Uterus (tissue), 3 donors: ENCODE measurements at regions not wholly inside any gene's neighbourhood (a gene's known extent, or its start where the extent isn't known, plus 50 kb on each side); places are given as distances from the start of the nearest gene placed in this dataset.

Source experiments
- DNase-seq, 2 donors: peaks; one replicate each; pipeline ENCODE4 v3.0.0-alpha.2; 2019 to 2020
- H3K27ac ChIP-seq, 2 donors: fragments of 200-600 bp; sonication (generic); 1 replicate in 1 of 2; 2 replicates in 1 of 2; pipeline ENCODE4 v1.5.1; 2016 to 2018
- H3K27me3 ChIP-seq, 2 donors: fragments of 200-600 bp; sonication (generic); one replicate each; pipeline ENCODE4 v1.5.1; 2018 to 2019; ENCODE audit warnings: control low read depth in 1 of 2
- H3K36me3 ChIP-seq, 2 donors: fragments of 200-600 bp; sonication (generic); one replicate each; pipeline ENCODE4 v1.5.1; 2019; ENCODE audit warnings: control low read depth in 1 of 2
- H3K4me1 ChIP-seq, 2 donors: fragments of 200-600 bp; sonication (generic); one replicate each; pipeline ENCODE4 v1.5.1; 2018 to 2019; ENCODE audit warnings: control low read depth in 1 of 2
- H3K4me3 ChIP-seq, 2 donors: fragments of 200-600 bp; sonication (generic); 1 replicate in 1 of 2; 2 replicates in 1 of 2; pipeline ENCODE4 v1.5.1; 2018 to 2019; ENCODE audit warnings: mild to moderate bottlenecking in 1 of 2
- H3K9me3 ChIP-seq, 2 donors: fragments of 200-600 bp; sonication (generic); one replicate each; pipeline ENCODE4 v1.5.1; 2019; ENCODE audit warnings: control low read depth in 1 of 2
- CTCF ChIP-seq, 4 experiments: fragments of 200-600 bp in 2 of 4; fragments of 450-650 bp in 2 of 4; sonication (generic) in 2 of 4; IDR thresholded peaks; one replicate each; pipeline ENCODE4 v1.5.1; 2016 to 2019; ENCODE audit warnings: antibody characterized with exemption in 4 of 4, mild to moderate bottlenecking in 2 of 4, moderate library complexity in 1 of 4
- POLR2A ChIP-seq, 2 donors: fragments of 450-650 bp; IDR thresholded peaks; one replicate each; pipeline ENCODE4 v1.6.1; 2016; ENCODE audit warnings: antibody characterized with exemption in 2 of 2, mild to moderate bottlenecking in 1 of 2, moderate library complexity in 1 of 2
- intact Hi-C: fragments of 100-400 bp; cut with DNase I; formaldehyde crosslinking; loops from one replicate; pipeline ENCODE4 v1.15.1; 2023; ENCODE audit warnings: low total_unique reads
- donor health status: DM: yes; HTN: yes; CAD: no.

DNA sequence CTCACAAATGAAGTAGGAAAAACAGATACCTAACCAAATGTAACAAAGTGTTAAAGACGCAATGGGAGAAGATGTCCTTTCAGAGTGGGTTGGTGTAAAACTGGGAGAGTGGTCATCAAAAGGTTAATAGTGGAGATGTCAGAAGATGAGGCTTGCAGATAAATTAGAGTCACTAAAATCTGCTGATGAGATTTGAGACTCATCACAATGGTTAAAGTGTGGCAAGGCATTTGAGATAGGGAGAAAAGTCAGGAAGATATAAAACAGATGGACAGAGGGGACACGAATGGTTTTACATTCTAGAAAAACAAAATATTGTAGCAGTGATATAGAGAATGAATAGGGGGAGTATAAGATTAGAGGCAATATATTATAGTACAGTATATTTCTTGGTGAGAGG lies 406.0 kb upstream of the SEMA6A start:
- DNase-seq: no peak
- H3K27ac ChIP-seq: no peak overlapping the region
- H3K27me3 ChIP-seq: no peaks in the 10 kb centered on the region
- no peaks in the 10 kb centered on the region for H3K36me3 ChIP-seq
- no peak overlapping the region for H3K4me3 ChIP-seq
- no peaks in the 10 kb centered on the region for H3K9me3 ChIP-seq
- no peak for TF ChIP-seq CTCF (IDR thresholded peaks at IDR 0.05)
- TF ChIP-seq POLR2A (IDR thresholded peaks at IDR 0.05): no peak
- intact Hi-C loops: no loop called here
- H3K4me1 ChIP-seq: no peaks in the 10 kb centered on the region

GRCh38 chr5:116976767-116977166 lies 402.1 kb upstream of the SEMA6A start:
- intact Hi-C loops: no loop called here
- H3K9me3 ChIP-seq: no peaks in the 10 kb centered on the region
- H3K27me3 ChIP-seq: no peaks in the 10 kb centered on the region
- H3K4me3 ChIP-seq: no peak overlapping the region
- H3K4me1 ChIP-seq: no peaks in the 10 kb centered on the region
- no peak for TF ChIP-seq POLR2A (IDR thresholded peaks at IDR 0.05)
- TF ChIP-seq CTCF (IDR thresholded peaks at IDR 0.05): no peak
- H3K36me3 ChIP-seq: no peaks in the 10 kb centered on the region
- H3K27ac ChIP-seq: no peak overlapping the region
- DNase-seq: no peak

GRCh38 chr5:116971131-116971530 lies 396.5 kb upstream of the SEMA6A start:
- Histone ChIP-seq H3K27me3 (no peaks in the 10 kb centered on the region), H3K9me3 (no peaks in the 10 kb centered on the region), H3K4me3 (no peak overlapping the region), H3K36me3 (no peaks in the 10 kb centered on the region), H3K27ac (no peak overlapping the region), H3K4me1 (no peaks in the 10 kb centered on the region)
- intact Hi-C loops: no loop called here
- TF ChIP-seq POLR2A (IDR thresholded peaks at IDR 0.05): no peak
- TF ChIP-seq CTCF (IDR thresholded peaks at IDR 0.05): no peak
- DNase-seq: no peak

DNA sequence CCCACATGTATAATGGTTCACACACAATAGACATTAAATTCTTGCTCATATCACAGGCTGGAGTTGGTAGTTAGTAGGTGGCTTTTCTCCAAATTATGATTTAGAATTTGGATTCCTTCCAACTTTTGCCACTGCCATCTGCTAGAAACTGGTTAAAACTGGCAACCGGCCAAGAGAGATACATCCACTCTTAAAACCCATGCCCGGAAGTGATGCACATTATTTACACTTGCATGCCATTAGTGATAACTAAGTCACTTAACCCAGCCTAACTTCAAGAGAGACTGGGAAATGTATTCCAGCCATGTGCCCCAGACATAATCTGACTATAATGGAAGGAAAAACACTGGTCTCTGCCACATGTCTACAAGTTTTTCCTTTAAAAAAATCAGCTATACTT lies 395.7 kb upstream of the SEMA6A start:
- intact Hi-C loops: no loop called here
- no peak for TF ChIP-seq POLR2A (IDR thresholded peaks at IDR 0.05)
- TF ChIP-seq CTCF (IDR thresholded peaks at IDR 0.05): no peak

GRCh38 chr5:116964438-116964837 lies 389.8 kb upstream of the SEMA6A start:
- Histone ChIP-seq H3K36me3 (no peaks in the 10 kb centered on the region), H3K27ac (no peak overlapping the region), H3K27me3 (no peaks in the 10 kb centered on the region), H3K4me3 (no peak overlapping the region), H3K9me3 (no peaks in the 10 kb centered on the region), H3K4me1 (no peaks in the 10 kb centered on the region)
- no peak for DNase-seq
- intact Hi-C loops: no loop called here
- TF ChIP-seq CTCF (IDR thresholded peaks at IDR 0.05): no peak
- no peak for TF ChIP-seq POLR2A (IDR thresholded peaks at IDR 0.05)

More for the DNA sequence above, 395.7 kb upstream of the SEMA6A start:
- Histone ChIP-seq H3K27me3 (no peaks in the 10 kb centered on the region), H3K4me3 (no peak overlapping the region), H3K36me3 (no peaks in the 10 kb centered on the region), H3K27ac (no peak overlapping the region), H3K4me1 (no peaks in the 10 kb centered on the region), H3K9me3 (no peaks in the 10 kb centered on the region)
- no peak for DNase-seq
